ENCODE measurements at regions not wholly inside any gene's neighbourhood (a gene's known extent, or its start where the extent isn't known, plus 50 kb on each side); places are given as distances from the start of the nearest gene placed in this dataset.
"Not testable (repeated sequence)": the region's sequence is repeated elsewhere in the genome, so short reads cannot be mapped to it uniquely, and the experiment has no call there.

- Mint-ChIP-seq H3K27ac (no peak overlapping the region), H3K9me3 (peaks cover 13% of the 10 kb centered on the region), H3K36me3 (ENCODE audit: low read depth) (no peaks in the 10 kb centered on the region), H3K4me3 (no peak overlapping the region), H3K4me1 (no peaks in the 10 kb centered on the region), H3K27me3 (ENCODE audit: low read depth) (no peaks in the 10 kb centered on the region)
- TF ChIP-seq CTCF (IDR thresholded peaks at IDR 0.05; ENCODE audit: unreplicated experiment in 3 of 3), result no peak
Measured at GRCh38 chr2:201542291-201542690, 90.8 kb downstream of the STRADB start.

- H3K36me3 Mint-ChIP-seq (ENCODE audit: low read depth), result not testable (repeated sequence)
Measured at GRCh38 chr2:201539271-201539670, 87.7 kb downstream of the STRADB start.

GRCh38 chr2:201538025-201538424 is 86.5 kb downstream of the STRADB start:
- no peak overlapping the region for H3K4me3 Mint-ChIP-seq
- no peaks in the 10 kb centered on the region for H3K27me3 Mint-ChIP-seq (ENCODE audit: low read depth)
- H3K27ac Mint-ChIP-seq, result no peak overlapping the region
- H3K4me1 Mint-ChIP-seq, result no peaks in the 10 kb centered on the region
- peaks cover 13% of the 10 kb centered on the region for H3K9me3 Mint-ChIP-seq
- TF ChIP-seq CTCF (IDR thresholded peaks at IDR 0.05; ENCODE audit: unreplicated experiment in 3 of 3), result no peak
- H3K36me3 Mint-ChIP-seq (ENCODE audit: low read depth), result no peaks in the 10 kb centered on the region

More at GRCh38 chr2:201539271-201539670, 87.7 kb downstream of the STRADB start:
- H3K4me1 Mint-ChIP-seq; H3K27ac Mint-ChIP-seq; H3K4me3 Mint-ChIP-seq; H3K27me3 Mint-ChIP-seq (ENCODE audit: low read depth): not testable (repeated sequence)
- peaks cover 13% of the 10 kb centered on the region for H3K9me3 Mint-ChIP-seq

GRCh38 chr2:201536754-201537153 is 85.2 kb downstream of the STRADB start:
- H3K27me3 Mint-ChIP-seq (ENCODE audit: low read depth), result no peaks in the 10 kb centered on the region
- no peak for TF ChIP-seq CTCF (IDR thresholded peaks at IDR 0.05; ENCODE audit: unreplicated experiment in 3 of 3)
- no peaks in the 10 kb centered on the region for H3K4me1 Mint-ChIP-seq

GRCh38 chr2:201536046-201536445 is 84.5 kb downstream of the STRADB start:
- Mint-ChIP-seq H3K4me3 (no peak overlapping the region), H3K27me3 (ENCODE audit: low read depth) (no peaks in the 10 kb centered on the region), H3K4me1 (no peaks in the 10 kb centered on the region), H3K9me3 (peaks cover 19% of the 10 kb centered on the region), H3K36me3 (ENCODE audit: low read depth) (no peaks in the 10 kb centered on the region), H3K27ac (no peak overlapping the region)
- TF ChIP-seq CTCF (IDR thresholded peaks at IDR 0.05; ENCODE audit: unreplicated experiment in 3 of 3), result no peak

More at GRCh38 chr2:201536754-201537153, 85.2 kb downstream of the STRADB start:
- no peak overlapping the region for H3K4me3 Mint-ChIP-seq
- H3K9me3 Mint-ChIP-seq, result peaks cover 14% of the 10 kb centered on the region
- H3K36me3 Mint-ChIP-seq (ENCODE audit: low read depth), result no peaks in the 10 kb centered on the region
- no peak overlapping the region for H3K27ac Mint-ChIP-seq

GRCh38 chr2:201532686-201533304 is 81.3 kb downstream of the STRADB start:
- peaks cover 32% of the 10 kb centered on the region for H3K9me3 Mint-ChIP-seq

More at GRCh38 chr2:201532686-201533304, 81.3 kb downstream of the STRADB start:
- no peak for TF ChIP-seq CTCF (IDR thresholded peaks at IDR 0.05; ENCODE audit: unreplicated experiment in 3 of 3)
- H3K4me3 Mint-ChIP-seq, result no peak overlapping the region
- H3K4me1 Mint-ChIP-seq, result no peaks in the 10 kb centered on the region
- no peaks in the 10 kb centered on the region for H3K27me3 Mint-ChIP-seq (ENCODE audit: low read depth)
- no peaks in the 10 kb centered on the region for H3K36me3 Mint-ChIP-seq (ENCODE audit: low read depth)
- no peak overlapping the region for H3K27ac Mint-ChIP-seq

Data from nephron (organoid).